ENCODE measurements at regions not wholly inside any gene's neighbourhood (a gene's known extent, or its start where the extent isn't known, plus 50 kb on each side); places are given as distances from the start of the nearest gene placed in this dataset.

DNA sequence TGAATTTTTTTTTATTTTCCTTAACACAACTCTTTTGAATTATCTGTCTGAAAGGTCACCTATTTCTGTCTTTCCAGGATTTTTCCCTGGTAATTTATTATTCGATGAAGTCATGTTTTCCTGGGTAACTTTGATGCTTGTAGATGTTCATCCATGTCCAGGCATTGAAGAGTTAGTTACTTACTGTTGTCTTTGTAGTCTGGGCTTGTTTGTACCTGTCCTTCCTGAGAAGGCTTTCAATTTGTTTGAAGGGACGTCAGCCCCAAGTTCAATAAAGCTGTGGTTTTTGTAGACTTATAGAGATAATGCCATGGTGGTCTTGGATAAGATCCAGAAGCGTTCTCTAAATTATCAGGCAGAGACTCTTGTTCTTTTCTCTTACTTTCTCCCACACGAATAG is 252.4 kb upstream of the ARHGAP24 start:
- CTCF ChIA-PET = no interaction called here

DNA sequence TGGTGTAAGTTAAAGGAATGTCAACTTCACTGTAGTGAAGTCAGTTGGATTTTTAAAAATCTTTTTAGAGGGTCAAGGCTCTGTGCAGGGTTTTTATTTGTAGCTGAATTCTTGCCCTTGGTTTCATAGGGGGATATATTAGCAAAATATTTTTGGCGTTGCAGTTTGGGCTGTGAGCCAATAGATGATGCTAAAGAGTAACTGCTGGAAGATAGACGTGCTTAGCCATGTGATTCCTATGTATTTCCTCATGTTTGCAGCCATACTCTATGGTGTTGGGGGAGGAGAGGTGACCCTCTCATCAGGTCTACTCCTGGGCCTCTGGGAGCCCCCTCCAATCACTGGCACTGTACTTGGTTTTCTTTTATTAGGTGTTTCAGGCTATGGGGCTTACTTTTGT is 246.7 kb upstream of the ARHGAP24 start:
- no peaks in the 10 kb centered on the region for H3K27me3 ChIP-seq (ENCODE audit: control insufficient read depth in 2 of 2, insufficient read depth in 2 of 2, low read length in 2 of 2)
- H3K9me3 Mint-ChIP-seq = peaks cover 0 to 10% (median 0%) of the 10 kb centered on the region in 11 donors
- H3K27me3 Mint-ChIP-seq = no peaks in the 10 kb centered on the region
- H3K4me1 Mint-ChIP-seq = no peaks in the 10 kb centered on the region
- no peak overlapping the region for H3K27ac Mint-ChIP-seq
- ChIA-PET POLR2A (no interaction called here), CTCF (no interaction called here)
- H3K27ac ChIP-seq (ENCODE audit: low read depth, low read length) = no peak overlapping the region
- H3K9me3 ChIP-seq (ENCODE audit: control insufficient read depth in 2 of 3, low read length in 3 of 3) = no peaks in the 10 kb centered on the region
- no peaks in the 10 kb centered on the region for H3K4me1 ChIP-seq (ENCODE audit: control insufficient read depth in 2 of 2, insufficient read depth in 2 of 2, low read length in 2 of 2)
- no peak overlapping the region for H3K4me3 ChIP-seq (ENCODE audit: low read length)
- intact Hi-C loops (cut with micrococcal nuclease) = no loop called here
- DNase-seq = no peak
- no peaks in the 10 kb centered on the region for H3K36me3 Mint-ChIP-seq
- H3K4me3 Mint-ChIP-seq = no peak overlapping the region
- no peak for ATAC-seq
- no peaks in the 10 kb centered on the region for H3K36me3 ChIP-seq (ENCODE audit: control insufficient read depth in 2 of 3, insufficient read depth in 3 of 3, low read length in 3 of 3)

More for the DNA sequence above, 252.4 kb upstream of the ARHGAP24 start:
- no peak for DNase-seq
- no peak overlapping the region for H3K27ac Mint-ChIP-seq
- Histone ChIP-seq H3K36me3 (ENCODE audit: control insufficient read depth in 2 of 3, insufficient read depth in 3 of 3, low read length in 3 of 3) (no peaks in the 10 kb centered on the region), H3K4me1 (ENCODE audit: control insufficient read depth in 2 of 2, insufficient read depth in 2 of 2, low read length in 2 of 2) (no peaks in the 10 kb centered on the region), H3K27ac (ENCODE audit: low read depth, low read length) (no peak overlapping the region), H3K27me3 (ENCODE audit: control insufficient read depth in 2 of 2, insufficient read depth in 2 of 2, low read length in 2 of 2) (no peaks in the 10 kb centered on the region), H3K4me3 (ENCODE audit: low read length) (no peak overlapping the region), H3K9me3 (ENCODE audit: control insufficient read depth in 2 of 3, low read length in 3 of 3) (no peaks in the 10 kb centered on the region)
- H3K4me3 Mint-ChIP-seq = no peak overlapping the region
- no peaks in the 10 kb centered on the region for H3K27me3 Mint-ChIP-seq
- POLR2A ChIA-PET = no interaction called here
- intact Hi-C loops (cut with micrococcal nuclease) = no loop called here
- peaks cover 0 to 20% (median 9%) of the 10 kb centered on the region in 11 donors for H3K9me3 Mint-ChIP-seq
- ATAC-seq = no peak
- no peaks in the 10 kb centered on the region for H3K4me1 Mint-ChIP-seq
- H3K36me3 Mint-ChIP-seq = no peaks in the 10 kb centered on the region

DNA sequence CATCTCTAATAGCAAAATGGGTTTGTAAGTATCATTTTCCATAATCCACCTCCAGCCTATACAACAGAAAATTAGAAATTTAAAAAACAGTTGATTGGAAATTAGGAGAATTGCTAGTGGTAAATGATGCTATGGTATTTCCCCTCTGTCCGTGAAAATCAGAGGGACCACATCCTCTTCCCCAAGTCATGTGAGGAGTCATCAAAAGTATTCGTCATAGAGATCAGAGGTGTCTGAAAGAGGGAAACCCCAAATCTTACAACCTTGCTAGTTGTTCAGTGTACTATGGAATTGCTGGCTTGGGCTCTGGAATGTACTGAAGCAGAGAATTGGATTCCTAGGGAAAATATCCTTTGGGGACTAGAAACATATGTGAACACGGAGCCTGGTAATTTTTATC is 241.4 kb upstream of the ARHGAP24 start:
- ChIA-PET POLR2A (no interaction called here), CTCF (no interaction called here)
- ATAC-seq (no peak), DNase-seq (no peak)
- no peaks in the 10 kb centered on the region for H3K4me1 ChIP-seq (ENCODE audit: control insufficient read depth in 2 of 2, insufficient read depth in 2 of 2, low read length in 2 of 2)
- no peak overlapping the region for H3K27ac ChIP-seq (ENCODE audit: low read depth, low read length)
- Mint-ChIP-seq H3K36me3 (no peaks in the 10 kb centered on the region), H3K27ac (no peak overlapping the region), H3K27me3 (no peaks in the 10 kb centered on the region), H3K4me1 (no peaks in the 10 kb centered on the region), H3K4me3 (no peak overlapping the region), H3K9me3 (peaks cover 0 to 7% (median 0%) of the 10 kb centered on the region in 11 donors)
- H3K36me3 ChIP-seq (ENCODE audit: control insufficient read depth in 2 of 3, insufficient read depth in 3 of 3, low read length in 3 of 3) = no peaks in the 10 kb centered on the region
- H3K27me3 ChIP-seq (ENCODE audit: control insufficient read depth in 2 of 2, insufficient read depth in 2 of 2, low read length in 2 of 2) = no peaks in the 10 kb centered on the region
- H3K9me3 ChIP-seq (ENCODE audit: control insufficient read depth in 2 of 3, low read length in 3 of 3) = peaks cover 0 to 3% (median 0%) of the 10 kb centered on the region in 3 experiments
- intact Hi-C loops (cut with micrococcal nuclease) = no loop called here
- H3K4me3 ChIP-seq (ENCODE audit: low read length) = no peak overlapping the region

DNA sequence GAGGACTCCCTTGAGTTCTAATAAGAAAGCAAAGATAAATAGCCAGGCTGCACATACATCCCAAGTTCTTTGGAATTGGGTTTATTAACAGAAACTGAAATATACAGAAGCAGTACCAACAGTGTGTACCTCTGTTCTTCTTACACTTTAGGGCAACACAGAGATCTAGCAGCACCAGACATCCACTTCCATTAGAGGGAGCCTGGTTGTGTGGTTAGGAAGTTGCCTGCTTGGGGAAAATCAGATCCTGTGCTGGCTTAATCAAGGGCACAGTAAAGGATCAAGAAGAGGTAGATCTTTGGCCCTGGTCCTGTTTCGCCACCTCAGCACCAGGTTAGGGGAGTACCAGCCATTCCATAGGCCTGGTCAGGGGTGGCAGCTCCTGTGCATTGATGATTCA is 231.1 kb upstream of the ARHGAP24 start:
- H3K27me3 Mint-ChIP-seq = no peaks in the 10 kb centered on the region
- POLR2A ChIA-PET = no interaction called here
- intact Hi-C loops (cut with micrococcal nuclease) = no loop called here

DNA sequence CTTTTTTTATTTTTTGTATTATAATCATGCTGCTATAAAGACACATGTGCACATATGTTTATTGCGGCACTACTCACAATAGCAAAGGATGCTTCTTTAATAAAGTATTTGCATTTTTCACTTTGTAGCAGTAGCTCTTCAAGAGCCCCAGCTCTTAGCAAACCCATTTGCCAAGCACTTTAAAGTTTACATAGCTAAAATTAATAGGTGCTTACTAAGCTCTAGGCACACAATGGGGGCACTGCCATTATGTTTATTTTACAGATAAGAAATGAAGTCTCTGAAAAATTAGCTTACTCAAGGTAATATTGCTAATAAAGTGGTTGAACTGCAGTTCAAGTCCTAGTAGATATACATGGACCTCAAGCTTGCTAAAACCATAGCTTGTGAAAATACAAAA is 230.3 kb upstream of the ARHGAP24 start:
- no peaks in the 10 kb centered on the region for H3K4me1 Mint-ChIP-seq
- Histone ChIP-seq H3K4me1 (ENCODE audit: control insufficient read depth in 2 of 2, insufficient read depth in 2 of 2, low read length in 2 of 2) (no peaks in the 10 kb centered on the region), H3K27ac (ENCODE audit: low read depth, low read length) (no peak overlapping the region), H3K9me3 (ENCODE audit: control insufficient read depth in 2 of 3, low read length in 3 of 3) (no peaks in the 10 kb centered on the region), H3K36me3 (ENCODE audit: control insufficient read depth in 2 of 3, insufficient read depth in 3 of 3, low read length in 3 of 3) (no peaks in the 10 kb centered on the region), H3K4me3 (ENCODE audit: low read length) (no peak overlapping the region), H3K27me3 (ENCODE audit: control insufficient read depth in 2 of 2, insufficient read depth in 2 of 2, low read length in 2 of 2) (no peaks in the 10 kb centered on the region)
- CTCF ChIA-PET = no interaction called here
- H3K27ac Mint-ChIP-seq = no peak overlapping the region
- H3K9me3 Mint-ChIP-seq = peaks cover 0 to 24% (median 9%) of the 10 kb centered on the region in 11 donors
- POLR2A ChIA-PET = no interaction called here
- no peaks in the 10 kb centered on the region for H3K36me3 Mint-ChIP-seq
- intact Hi-C loops (cut with micrococcal nuclease) = no loop called here
- no peak for DNase-seq
- no peaks in the 10 kb centered on the region for H3K27me3 Mint-ChIP-seq
- H3K4me3 Mint-ChIP-seq = no peak overlapping the region
- no peak for ATAC-seq

More for the DNA sequence above, 231.1 kb upstream of the ARHGAP24 start:
- Histone ChIP-seq H3K27ac (ENCODE audit: low read depth, low read length) (no peak overlapping the region), H3K9me3 (ENCODE audit: control insufficient read depth in 2 of 3, low read length in 3 of 3) (no peaks in the 10 kb centered on the region), H3K4me1 (ENCODE audit: control insufficient read depth in 2 of 2, insufficient read depth in 2 of 2, low read length in 2 of 2) (no peaks in the 10 kb centered on the region), H3K4me3 (ENCODE audit: low read length) (no peak overlapping the region), H3K27me3 (ENCODE audit: control insufficient read depth in 2 of 2, insufficient read depth in 2 of 2, low read length in 2 of 2) (no peaks in the 10 kb centered on the region), H3K36me3 (ENCODE audit: control insufficient read depth in 2 of 3, insufficient read depth in 3 of 3, low read length in 3 of 3) (no peaks in the 10 kb centered on the region)
- H3K9me3 Mint-ChIP-seq = peaks cover 0 to 26% (median 9%) of the 10 kb centered on the region in 11 donors
- ATAC-seq = no peak
- no peak overlapping the region for H3K4me3 Mint-ChIP-seq
- H3K4me1 Mint-ChIP-seq = no peaks in the 10 kb centered on the region
- no peak for DNase-seq
- no peaks in the 10 kb centered on the region for H3K36me3 Mint-ChIP-seq
- no peak overlapping the region for H3K27ac Mint-ChIP-seq
- CTCF ChIA-PET = no interaction called here

DNA sequence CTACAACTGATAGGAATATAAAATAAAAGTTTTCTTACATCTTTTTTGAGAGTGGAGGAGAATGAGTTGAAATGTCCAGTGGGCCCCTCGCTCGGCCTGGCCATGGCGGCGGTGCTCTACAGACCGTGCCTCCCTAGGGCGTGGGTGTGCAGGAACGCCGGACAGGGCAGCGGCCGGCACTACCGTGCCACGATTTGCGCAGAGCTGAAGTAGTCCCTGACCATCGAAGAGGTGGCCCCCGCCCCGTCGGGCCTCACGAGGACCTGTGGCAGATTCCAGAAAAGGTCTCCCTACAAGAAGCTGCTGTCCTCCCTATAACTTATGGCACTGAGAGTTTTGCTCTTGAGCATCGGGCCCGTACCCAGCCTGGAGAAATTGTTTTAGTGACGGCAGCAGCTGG is 228.9 kb upstream of the ARHGAP24 start:
- peaks cover 0 to 23% (median 5%) of the 10 kb centered on the region in 11 donors for H3K9me3 Mint-ChIP-seq

DNA sequence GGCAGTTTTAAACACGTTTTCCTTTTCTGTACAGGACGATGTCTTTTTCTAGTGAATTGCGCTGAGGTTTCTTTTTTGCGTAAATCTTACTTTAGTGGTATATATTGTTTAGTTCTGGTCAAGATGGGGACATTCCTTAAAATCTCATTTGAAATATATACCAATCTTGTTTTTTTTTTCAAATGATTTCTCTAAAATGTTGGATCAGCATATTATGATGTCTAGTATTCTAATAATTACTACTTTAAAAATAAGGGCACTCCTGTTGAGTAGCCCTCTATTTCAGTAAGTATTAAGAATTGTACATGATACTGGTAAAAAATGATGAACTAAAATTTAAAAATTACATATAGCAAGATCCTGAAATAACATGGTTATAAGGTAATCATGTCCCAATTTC is 224.1 kb upstream of the ARHGAP24 start:
- Mint-ChIP-seq H3K27ac (no peak overlapping the region), H3K4me1 (no peaks in the 10 kb centered on the region), H3K4me3 (no peak overlapping the region), H3K27me3 (no peaks in the 10 kb centered on the region), H3K36me3 (no peaks in the 10 kb centered on the region), H3K9me3 (peaks cover 0 to 36% (median 11%) of the 10 kb centered on the region in 11 donors)
- ChIA-PET POLR2A (no interaction called here), CTCF (no interaction called here)
- no peak overlapping the region for H3K4me3 ChIP-seq (ENCODE audit: low read length)
- no peaks in the 10 kb centered on the region for H3K4me1 ChIP-seq (ENCODE audit: control insufficient read depth in 2 of 2, insufficient read depth in 2 of 2, low read length in 2 of 2)
- H3K9me3 ChIP-seq (ENCODE audit: control insufficient read depth in 2 of 3, low read length in 3 of 3) = no peaks in the 10 kb centered on the region
- no peaks in the 10 kb centered on the region for H3K36me3 ChIP-seq (ENCODE audit: control insufficient read depth in 2 of 3, insufficient read depth in 3 of 3, low read length in 3 of 3)
- ATAC-seq (no peak), DNase-seq (no peak)
- intact Hi-C loops (cut with micrococcal nuclease) = no loop called here
- H3K27ac ChIP-seq (ENCODE audit: low read depth, low read length) = no peak overlapping the region
- no peaks in the 10 kb centered on the region for H3K27me3 ChIP-seq (ENCODE audit: control insufficient read depth in 2 of 2, insufficient read depth in 2 of 2, low read length in 2 of 2)

More for the DNA sequence above, 228.9 kb upstream of the ARHGAP24 start:
- H3K27me3 Mint-ChIP-seq = no peaks in the 10 kb centered on the region
- no peak for DNase-seq
- no peaks in the 10 kb centered on the region for H3K4me1 ChIP-seq (ENCODE audit: control insufficient read depth in 2 of 2, insufficient read depth in 2 of 2, low read length in 2 of 2)
- H3K36me3 ChIP-seq (ENCODE audit: control insufficient read depth in 2 of 3, insufficient read depth in 3 of 3, low read length in 3 of 3) = no peaks in the 10 kb centered on the region
- no peaks in the 10 kb centered on the region for H3K4me1 Mint-ChIP-seq
- no peaks in the 10 kb centered on the region for H3K27me3 ChIP-seq (ENCODE audit: control insufficient read depth in 2 of 2, insufficient read depth in 2 of 2, low read length in 2 of 2)
- no peak overlapping the region for H3K27ac ChIP-seq (ENCODE audit: low read depth, low read length)
- no peaks in the 10 kb centered on the region for H3K36me3 Mint-ChIP-seq
- no peak overlapping the region for H3K4me3 ChIP-seq (ENCODE audit: low read length)
- intact Hi-C loops (cut with micrococcal nuclease) = no loop called here
- ChIA-PET POLR2A (no interaction called here), CTCF (no interaction called here)
- H3K9me3 ChIP-seq (ENCODE audit: control insufficient read depth in 2 of 3, low read length in 3 of 3) = no peaks in the 10 kb centered on the region
- H3K4me3 Mint-ChIP-seq = no peak overlapping the region
- H3K27ac Mint-ChIP-seq = no peak overlapping the region
- ATAC-seq = no peak
